ENCODE measurements at regions not wholly inside any gene's neighbourhood (a gene's known extent, or its start where the extent isn't known, plus 50 kb on each side); places are given as distances from the start of the nearest gene placed in this dataset.
"Not testable (repeated sequence)": the region's sequence is repeated elsewhere in the genome, so short reads cannot be mapped to it uniquely, and the experiment has no call there.

- H3K27ac Mint-ChIP-seq = no peak overlapping the region
- H3K4me1 Mint-ChIP-seq = no peaks in the 10 kb centered on the region
- ATAC-seq (ENCODE audit: low read depth) (no peak), DNase-seq (ENCODE audit: low spot score in 2 of 2) (no peak)
- no peak overlapping the region for H3K4me3 Mint-ChIP-seq
- no peaks in the 10 kb centered on the region for H3K27me3 Mint-ChIP-seq
- H3K36me3 Mint-ChIP-seq = no peaks in the 10 kb centered on the region
- H3K9me3 Mint-ChIP-seq = no peaks in the 10 kb centered on the region
Measured at GRCh38 chr4:57333684-57334083, 223.5 kb upstream of the IGFBP7 start.

DNA sequence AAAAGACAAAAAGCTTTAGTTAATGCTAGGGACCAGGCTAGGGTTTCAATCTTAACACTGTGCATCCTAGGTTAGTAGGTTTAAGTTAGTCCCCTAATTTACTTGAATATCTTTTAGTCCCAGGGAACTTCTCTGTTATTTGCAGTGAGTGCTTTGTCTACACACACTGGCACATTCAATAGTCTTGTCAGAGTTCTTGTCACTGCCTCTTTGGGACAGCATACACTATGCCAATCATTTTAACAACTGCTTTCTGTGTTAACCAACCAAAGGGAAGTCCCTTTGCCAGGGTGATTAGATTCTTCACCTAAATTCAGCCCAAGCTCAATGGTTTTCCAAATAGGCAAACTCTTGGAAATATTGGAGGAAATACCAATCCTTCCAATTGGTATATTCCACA is 221.8 kb upstream of the IGFBP7 start:
- H3K27ac Mint-ChIP-seq = no peak overlapping the region
- no peak overlapping the region for H3K4me3 Mint-ChIP-seq
- ATAC-seq (ENCODE audit: low read depth) (no peak), DNase-seq (ENCODE audit: low spot score in 2 of 2) (no peak)
- no peaks in the 10 kb centered on the region for H3K4me1 Mint-ChIP-seq
- no peaks in the 10 kb centered on the region for H3K27me3 Mint-ChIP-seq
- no peaks in the 10 kb centered on the region for H3K36me3 Mint-ChIP-seq
- H3K9me3 Mint-ChIP-seq = no peaks in the 10 kb centered on the region

DNA sequence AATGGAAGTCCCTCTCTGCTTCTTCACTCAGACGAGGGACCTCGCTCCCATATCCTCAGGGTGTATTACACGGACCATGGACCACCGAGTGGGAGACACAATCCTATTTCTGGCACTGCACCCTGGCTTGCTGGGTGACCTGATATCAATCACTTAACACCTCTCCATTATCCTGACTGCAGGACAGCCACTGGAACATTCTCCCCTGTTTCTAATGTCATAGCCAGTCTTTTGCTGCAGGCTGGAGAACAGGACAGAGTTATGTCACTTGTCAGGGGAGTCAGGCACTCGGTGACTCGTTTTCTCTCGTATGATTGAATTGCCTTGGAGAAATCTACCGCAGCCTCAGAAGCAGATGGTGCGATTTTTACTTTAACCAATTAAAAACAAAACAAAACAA is 219.1 kb upstream of the IGFBP7 start:
- DNase-seq (ENCODE audit: low spot score in 2 of 2) = no peak
- Mint-ChIP-seq H3K4me1 (no peaks in the 10 kb centered on the region), H3K27ac (no peak overlapping the region), H3K9me3 (no peaks in the 10 kb centered on the region), H3K27me3 (no peaks in the 10 kb centered on the region), H3K4me3 (no peak overlapping the region), H3K36me3 (no peaks in the 10 kb centered on the region)
- ATAC-seq (ENCODE audit: low read depth) = no peak

GRCh38 chr4:57324673-57325307 is 214.6 kb upstream of the IGFBP7 start:
- Mint-ChIP-seq H3K36me3 (no peaks in the 10 kb centered on the region), H3K9me3 (no peaks in the 10 kb centered on the region), H3K4me1 (no peaks in the 10 kb centered on the region), H3K27me3 (no peaks in the 10 kb centered on the region), H3K27ac (no peak overlapping the region), H3K4me3 (no peak overlapping the region)
- DNase-seq (ENCODE audit: low spot score in 2 of 2) (no peak), ATAC-seq (ENCODE audit: low read depth) (no peak)

- no peak overlapping the region for H3K4me3 Mint-ChIP-seq
- no peaks in the 10 kb centered on the region for H3K4me1 Mint-ChIP-seq
- no peak for ATAC-seq (ENCODE audit: low read depth)
- H3K27me3 Mint-ChIP-seq = no peaks in the 10 kb centered on the region
- H3K9me3 Mint-ChIP-seq = no peaks in the 10 kb centered on the region
- DNase-seq (ENCODE audit: low spot score in 2 of 2) = no peak
- H3K27ac Mint-ChIP-seq = no peak overlapping the region
- H3K36me3 Mint-ChIP-seq = no peaks in the 10 kb centered on the region
Measured at GRCh38 chr4:57320849-57321248, 210.7 kb upstream of the IGFBP7 start.

DNA sequence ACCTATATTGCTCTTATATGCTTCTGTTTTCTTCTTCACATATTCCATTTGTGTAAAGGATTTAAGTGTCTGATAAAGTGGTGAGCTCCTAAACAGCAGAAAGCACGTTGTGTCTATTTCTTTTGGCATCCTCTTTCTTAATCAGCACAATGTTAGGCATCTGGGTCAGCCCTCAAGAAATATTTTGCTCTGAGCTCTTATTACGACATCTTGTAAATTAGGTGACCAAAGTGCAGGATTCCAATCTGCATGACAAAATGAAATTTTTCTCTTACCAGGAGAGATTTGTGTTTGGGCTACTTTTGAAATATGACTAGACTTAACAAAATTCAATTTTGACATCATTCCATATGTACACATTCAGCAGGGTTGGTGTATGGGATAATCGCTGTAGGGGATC is 210.0 kb upstream of the IGFBP7 start:
- no peaks in the 10 kb centered on the region for H3K4me1 Mint-ChIP-seq
- no peak for ATAC-seq (ENCODE audit: low read depth)
- H3K27ac Mint-ChIP-seq = no peak overlapping the region
- H3K4me3 Mint-ChIP-seq = no peak overlapping the region
- no peaks in the 10 kb centered on the region for H3K36me3 Mint-ChIP-seq
- no peaks in the 10 kb centered on the region for H3K9me3 Mint-ChIP-seq
- H3K27me3 Mint-ChIP-seq = no peaks in the 10 kb centered on the region
- DNase-seq (ENCODE audit: low spot score in 2 of 2) = no peak

- Mint-ChIP-seq H3K4me1 (no peaks in the 10 kb centered on the region), H3K4me3 (no peak overlapping the region), H3K9me3 (no peaks in the 10 kb centered on the region), H3K27ac (no peak overlapping the region), H3K27me3 (no peaks in the 10 kb centered on the region), H3K36me3 (no peaks in the 10 kb centered on the region)
- DNase-seq (ENCODE audit: low spot score in 2 of 2) (no peak), ATAC-seq (ENCODE audit: low read depth) (no peak)
Measured at GRCh38 chr4:57318703-57319102, 208.5 kb upstream of the IGFBP7 start.

DNA sequence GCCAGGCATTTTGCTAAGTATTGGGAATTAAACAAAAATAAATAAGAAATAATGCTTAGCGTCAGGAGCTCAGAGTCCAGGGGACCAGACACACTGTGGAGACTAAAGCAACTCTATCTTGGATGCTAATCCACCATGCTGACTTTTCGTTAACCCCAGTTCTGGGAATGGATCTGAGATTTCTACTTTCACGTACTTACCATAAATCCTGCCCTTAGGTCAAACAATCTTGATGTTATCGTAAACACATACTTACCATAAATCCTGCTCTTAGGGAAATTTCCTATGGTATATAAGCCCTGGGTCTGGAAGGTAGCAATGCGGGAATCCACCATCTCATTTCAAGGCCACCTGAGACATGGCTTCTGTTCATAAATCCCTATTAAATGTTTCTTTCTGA is 204.5 kb upstream of the IGFBP7 start:
- ATAC-seq (ENCODE audit: low read depth) (no peak), DNase-seq (ENCODE audit: low spot score in 2 of 2) (no peak)
- Mint-ChIP-seq H3K4me3 (no peak overlapping the region), H3K9me3 (no peaks in the 10 kb centered on the region), H3K36me3 (no peaks in the 10 kb centered on the region), H3K27ac (no peak overlapping the region), H3K27me3 (no peaks in the 10 kb centered on the region), H3K4me1 (no peaks in the 10 kb centered on the region)

DNA sequence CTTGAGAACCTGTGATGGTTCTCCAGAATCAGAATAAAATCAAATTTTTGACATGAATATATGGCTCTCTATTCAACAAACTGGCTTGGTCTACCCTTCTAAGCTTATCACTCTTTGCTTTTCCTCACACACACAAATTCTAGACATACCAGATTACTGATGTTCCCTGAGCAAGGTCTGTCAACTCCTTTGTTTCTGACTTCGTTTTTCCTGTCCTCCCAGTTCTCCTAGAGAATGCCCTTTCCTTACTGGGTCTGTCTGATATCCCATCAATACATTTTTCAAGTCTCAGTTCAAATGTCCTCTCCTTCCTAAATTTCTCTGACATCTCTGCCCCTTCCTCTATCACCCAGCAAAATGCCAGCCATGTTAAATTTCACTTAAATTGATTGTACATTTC is 202.1 kb upstream of the IGFBP7 start:
- H3K4me3 Mint-ChIP-seq = no peak overlapping the region

DNA sequence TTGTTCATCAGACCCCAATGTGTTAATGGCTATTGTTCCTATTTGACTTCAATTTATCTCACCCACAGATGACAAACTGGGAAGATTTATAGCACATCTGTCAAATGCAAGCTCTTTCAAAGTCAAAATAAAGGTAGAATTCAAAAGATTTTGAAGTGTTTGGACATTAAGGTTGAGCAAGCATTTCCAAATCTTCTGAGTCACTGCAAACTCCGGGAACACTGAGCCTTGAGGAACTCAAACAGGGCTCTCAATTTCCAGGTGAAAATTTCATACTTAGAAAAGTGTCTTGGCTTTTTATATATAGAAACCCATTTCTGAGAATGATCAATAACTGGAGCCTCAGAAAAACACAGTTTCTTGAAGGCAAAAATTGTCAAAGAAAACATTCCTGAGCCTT is 199.5 kb upstream of the IGFBP7 start:
- Mint-ChIP-seq H3K4me1 (no peaks in the 10 kb centered on the region), H3K4me3 (no peak overlapping the region)
- no peak for ATAC-seq (ENCODE audit: low read depth)

More for the DNA sequence above, 202.1 kb upstream of the IGFBP7 start:
- Mint-ChIP-seq H3K36me3 (no peaks in the 10 kb centered on the region), H3K27ac (no peak overlapping the region), H3K27me3 (peaks cover 2% of the 10 kb centered on the region), H3K4me1 (no peaks in the 10 kb centered on the region), H3K9me3 (peaks cover 2% of the 10 kb centered on the region)
- ATAC-seq (ENCODE audit: low read depth) (no peak), DNase-seq (ENCODE audit: low spot score in 2 of 2) (no peak)

GRCh38 chr4:57308301-57308700 is 198.1 kb upstream of the IGFBP7 start:
- DNase-seq (ENCODE audit: low spot score in 2 of 2) (no peak), ATAC-seq (ENCODE audit: low read depth) (no peak)
- Mint-ChIP-seq H3K36me3 (no peaks in the 10 kb centered on the region), H3K9me3 (peaks cover 2% of the 10 kb centered on the region), H3K4me3 (no peak overlapping the region), H3K4me1 (no peaks in the 10 kb centered on the region), H3K27me3 (peaks cover 4% of the 10 kb centered on the region), H3K27ac (no peak overlapping the region)

More for the DNA sequence above, 199.5 kb upstream of the IGFBP7 start:
- Mint-ChIP-seq H3K27ac (no peak overlapping the region), H3K27me3 (peaks cover 4% of the 10 kb centered on the region), H3K36me3 (no peaks in the 10 kb centered on the region), H3K9me3 (peaks cover 2% of the 10 kb centered on the region)
- no peak for DNase-seq (ENCODE audit: low spot score in 2 of 2)

DNA sequence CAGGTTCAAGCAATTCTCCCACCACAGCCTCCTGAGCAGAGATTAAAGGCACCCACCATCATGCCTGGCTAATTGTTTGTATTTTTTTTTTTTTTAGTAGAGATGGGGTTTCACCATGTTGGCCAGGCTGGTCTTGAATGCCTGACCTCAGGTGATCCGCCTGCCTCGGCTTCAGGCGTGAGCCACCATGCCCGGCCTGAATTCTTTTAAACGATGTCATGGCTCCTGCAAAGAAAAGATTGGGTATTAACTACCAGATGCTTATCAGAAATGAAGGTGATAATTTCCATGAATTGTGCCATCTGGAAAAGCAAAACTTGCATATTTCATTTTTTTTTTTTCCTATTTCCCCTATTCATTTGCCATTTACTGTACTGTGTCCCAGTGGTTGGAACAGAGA is 195.7 kb upstream of the IGFBP7 start:
- H3K4me1 Mint-ChIP-seq = no peaks in the 10 kb centered on the region
- H3K4me3 Mint-ChIP-seq = no peak overlapping the region
- no peak for ATAC-seq (ENCODE audit: low read depth)
- no peaks in the 10 kb centered on the region for H3K36me3 Mint-ChIP-seq
- H3K9me3 Mint-ChIP-seq = peaks cover 4% of the 10 kb centered on the region
- DNase-seq (ENCODE audit: low spot score in 2 of 2) = no peak
- peaks cover 4% of the 10 kb centered on the region for H3K27me3 Mint-ChIP-seq
- no peak overlapping the region for H3K27ac Mint-ChIP-seq

GRCh38 chr4:57303012-57303751 is 193.0 kb upstream of the IGFBP7 start:
- H3K4me1 Mint-ChIP-seq = no peaks in the 10 kb centered on the region
- no peak overlapping the region for H3K4me3 Mint-ChIP-seq
- H3K9me3 Mint-ChIP-seq = peaks cover 4% of the 10 kb centered on the region
- peaks cover 4% of the 10 kb centered on the region for H3K27me3 Mint-ChIP-seq
- ATAC-seq (ENCODE audit: low read depth) (no peak), DNase-seq (ENCODE audit: low spot score in 2 of 2) (no peak)
- no peak overlapping the region for H3K27ac Mint-ChIP-seq
- no peaks in the 10 kb centered on the region for H3K36me3 Mint-ChIP-seq

- H3K27ac Mint-ChIP-seq; H3K9me3 Mint-ChIP-seq; H3K4me1 Mint-ChIP-seq; ATAC-seq (ENCODE audit: low read depth); H3K27me3 Mint-ChIP-seq; H3K36me3 Mint-ChIP-seq; DNase-seq (ENCODE audit: low spot score in 2 of 2); H3K4me3 Mint-ChIP-seq: not testable (repeated sequence)
Measured at GRCh38 chr4:57300300-57300699, 190.1 kb upstream of the IGFBP7 start.

GRCh38 chr4:57291911-57292310 is 181.7 kb upstream of the IGFBP7 start:
- DNase-seq (ENCODE audit: low spot score in 2 of 2) (no peak), ATAC-seq (ENCODE audit: low read depth) (no peak)
- Mint-ChIP-seq H3K36me3 (no peaks in the 10 kb centered on the region), H3K9me3 (no peaks in the 10 kb centered on the region), H3K4me3 (no peak overlapping the region), H3K4me1 (no peaks in the 10 kb centered on the region), H3K27me3 (no peaks in the 10 kb centered on the region), H3K27ac (no peak overlapping the region)

Measured in memory B cell (primary cell).